ENCODE measurements at regions not wholly inside any gene's neighbourhood (a gene's known extent, or its start where the extent isn't known, plus 50 kb on each side); places are given as distances from the start of the nearest gene placed in this dataset.
"Not testable (repeated sequence)": the region's sequence is repeated elsewhere in the genome, so short reads cannot be mapped to it uniquely, and the experiment has no call there.

- no peak for DNase-seq
Observed at GRCh38 chr13:61136093-61136492, 279.6 kb downstream of the PCDH20 start.

GRCh38 chr13:61135583-61135982, 280.1 kb downstream of the PCDH20 start:
- no peak for DNase-seq

- peak; percentile 71 for DNase-seq
Observed at GRCh38 chr13:61128850-61129645, 286.6 kb downstream of the PCDH20 start.

GRCh38 chr13:61123538-61124289, 291.9 kb downstream of the PCDH20 start:
- no peak for DNase-seq

- no peak for DNase-seq
Observed at GRCh38 chr13:61113140-61113658, 302.4 kb downstream of the PCDH20 start.

- DNase-seq, result no peak
Observed at GRCh38 chr13:61111529-61111928, 304.1 kb downstream of the PCDH20 start.

GRCh38 chr13:61110732-61111131, 304.9 kb downstream of the PCDH20 start:
- no peak for DNase-seq

- no peak for DNase-seq
Observed at GRCh38 chr13:61109741-61110140, 305.9 kb downstream of the PCDH20 start.

GRCh38 chr13:61107989-61108388, 307.7 kb downstream of the PCDH20 start:
- DNase-seq, result no peak

GRCh38 chr13:61095885-61096284, 319.8 kb downstream of the PCDH20 start:
- DNase-seq, result no peak

- no peak for DNase-seq
Observed at GRCh38 chr13:61094865-61095264, 320.8 kb downstream of the PCDH20 start.

GRCh38 chr13:61089894-61090293, 325.8 kb downstream of the PCDH20 start:
- not testable (repeated sequence) for DNase-seq

- no peak for DNase-seq
Observed at GRCh38 chr13:61086087-61086486, 329.6 kb downstream of the PCDH20 start.

- no peak for DNase-seq
Observed at GRCh38 chr13:61084988-61085387, 330.7 kb downstream of the PCDH20 start.

GRCh38 chr13:61078976-61079770, 336.5 kb downstream of the PCDH20 start:
- no peak for DNase-seq

- no peak for DNase-seq
Observed at GRCh38 chr13:61052175-61052574, 363.5 kb downstream of the PCDH20 start.

- DNase-seq, result no peak
Observed at GRCh38 chr13:61045251-61045650, 370.4 kb downstream of the PCDH20 start.

GRCh38 chr13:61040181-61040580, 375.5 kb downstream of the PCDH20 start:
- DNase-seq, result no peak

- DNase-seq, result no peak
Observed at GRCh38 chr13:61039302-61039701, 376.3 kb downstream of the PCDH20 start.

- no peak for DNase-seq
Observed at GRCh38 chr13:61036715-61037114, 378.9 kb downstream of the PCDH20 start.

- DNase-seq, result peak; percentile 40
Observed at GRCh38 chr13:61030445-61030844, 385.2 kb downstream of the PCDH20 start.

- DNase-seq, result no peak
Observed at GRCh38 chr13:61029064-61029463, 386.6 kb downstream of the PCDH20 start.

GRCh38 chr13:61024046-61024445, 391.6 kb downstream of the PCDH20 start:
- no peak for DNase-seq

All from COR-L47 (cell line).